Colonic mucosa (tissue), 4 donors: ENCODE measurements at regions not wholly inside any gene's neighbourhood (a gene's known extent, or its start where the extent isn't known, plus 50 kb on each side); places are given as distances from the start of the nearest gene placed in this dataset.

Experiments
- DNase-seq: peaks from one replicate; pipeline ENCODE4 v3.0.0-alpha.2; 2020
- H3K27ac ChIP-seq: fragments of 200-600 bp; one replicate; pipeline ENCODE4 v1.8.0; 2021
- H3K27me3 ChIP-seq: fragments of 200-600 bp; one replicate; pipeline ENCODE4 v1.8.0; 2021
- H3K36me3 ChIP-seq: fragments of 200-600 bp; one replicate; pipeline ENCODE4 v1.8.0; 2021
- H3K4me1 ChIP-seq: fragments of 200-600 bp; one replicate; pipeline ENCODE4 v1.8.0; 2021; ENCODE audit warnings: mild to moderate bottlenecking
- H3K4me3 ChIP-seq: fragments of 200-600 bp; one replicate; pipeline ENCODE4 v1.8.0; 2021
- H3K9ac ChIP-seq, 2 donors: one replicate each; pipeline ENCODE4 v1.7.0; 2013; ENCODE audit warnings: control low read depth in 2 of 2, low read depth in 2 of 2, low read length in 2 of 2
- H3K9me3 ChIP-seq: fragments of 200-600 bp; one replicate; pipeline ENCODE4 v1.8.0; 2021
- CTCF ChIP-seq: fragments of 200-600 bp; IDR thresholded peaks from one replicate; pipeline ENCODE4 v1.8.0; 2022; ENCODE audit warnings: antibody characterized with exemption, mild to moderate bottlenecking
- intact Hi-C: fragments of 100-400 bp; cut with DNase I; formaldehyde crosslinking; loops from one replicate; pipeline ENCODE4 v1.14.1; 2022
- donor health status: healthy.
- donor health status: DM: no; HTN: no; CAD: no.
- donor health status: DM: no; HTN: no; CAD: no.

GRCh38 chr7:22551768-22552513 lies 52.0 kb upstream of the STEAP1B start:
- H3K4me3 ChIP-seq = no peak overlapping the region
- H3K4me1 ChIP-seq = no peaks in the 10 kb centered on the region
- no peak overlapping the region for H3K27ac ChIP-seq
- no peak for DNase-seq
- H3K36me3 ChIP-seq = no peaks in the 10 kb centered on the region
- H3K27me3 ChIP-seq = peaks cover 16% of the 10 kb centered on the region
- no peak for TF ChIP-seq CTCF
- intact Hi-C loops = no loop called here
- H3K9me3 ChIP-seq = no peaks in the 10 kb centered on the region
- H3K9ac ChIP-seq = no peak overlapping the region

GRCh38 chr7:22550514-22551030 lies 50.6 kb upstream of the STEAP1B start:
- no peak for TF ChIP-seq CTCF
- intact Hi-C loops = no loop called here
- no peak for DNase-seq
- H3K4me3 ChIP-seq = no peak overlapping the region
- no peaks in the 10 kb centered on the region for H3K9me3 ChIP-seq
- no peaks in the 10 kb centered on the region for H3K36me3 ChIP-seq
- no peaks in the 10 kb centered on the region for H3K4me1 ChIP-seq
- H3K27ac ChIP-seq = no peak overlapping the region
- no peak overlapping the region for H3K9ac ChIP-seq
- peaks cover 16% of the 10 kb centered on the region for H3K27me3 ChIP-seq

GRCh38 chr7:22549667-22550513 lies 49.9 kb upstream of the STEAP1B start:
- no peak overlapping the region for H3K4me3 ChIP-seq
- H3K27me3 ChIP-seq = peaks cover 16% of the 10 kb centered on the region
- no peaks in the 10 kb centered on the region for H3K9me3 ChIP-seq
- no peaks in the 10 kb centered on the region for H3K36me3 ChIP-seq
- no peaks in the 10 kb centered on the region for H3K4me1 ChIP-seq
- TF ChIP-seq CTCF = no peak
- no peak for DNase-seq
- H3K9ac ChIP-seq = no peak overlapping the region
- no peak overlapping the region for H3K27ac ChIP-seq
- intact Hi-C loops = no loop called here
